AG04450 (cell line): ENCODE measurements at regions not wholly inside any gene's neighbourhood (a gene's known extent, or its start where the extent isn't known, plus 50 kb on each side); places are given as distances from the start of the nearest gene placed in this dataset.

Source experiments
- CTCF ChIA-PET: fragments of 300-600, 350-600 bp; formaldehyde crosslinking; extraction: SDS; loops from one replicate; lab custom pipeline; 2022; ENCODE audit warnings: antibody characterized with exemption, inconsistent platforms; lab: Charles Lee
- POLR2A ChIA-PET: fragments of 350-600 bp; formaldehyde crosslinking; extraction: SDS; loops from one replicate; lab custom pipeline; 2021; ENCODE audit warnings: antibody characterized with exemption, inconsistent platforms; lab: Yijun Ruan, JAX
- DNase-seq: peaks from one replicate; pipeline ENCODE4 v3.0.0-alpha.2; 2011; ENCODE audit warnings: low read depth, low spot score
- H3K27ac ChIP-seq: one replicate; pipeline ENCODE4 v1.5.1; 2012; ENCODE audit warnings: low read depth, low read length, control low read depth
- H3K27me3 ChIP-seq: one replicate; pipeline ENCODE4 v1.6.0; 2012; ENCODE audit warnings: low read length; ENCODE audit not compliant: control insufficient read depth, insufficient read depth
- H3K4me3 ChIP-seq: 2 replicates; pipeline ENCODE4 v1.5.1; 2011; ENCODE audit warnings: mild to moderate bottlenecking, low read depth, low read length, control low read depth
- H3K9me3 ChIP-seq: 2 replicates; pipeline ENCODE4 v1.5.1; 2012; ENCODE audit warnings: low read length; ENCODE audit not compliant: control insufficient read depth, insufficient read depth
- CTCF ChIP-seq: IDR thresholded peaks from 2 replicates; pipeline ENCODE4 v1.5.1; 2011; ENCODE audit warnings: low read depth, low read length, control low read depth, inconsistent platforms

GRCh38 chr5:141753971-141754713 is 72.1 kb upstream of the ARAP3 start:
- Histone ChIP-seq H3K4me3 (no peak overlapping the region), H3K27ac (no peak overlapping the region), H3K9me3 (no peaks in the 10 kb centered on the region; the same call in 1 of the 2 replicates), H3K27me3 (peaks cover 56% of the 10 kb centered on the region)
- POLR2A ChIA-PET: no interaction called here
- CTCF ChIA-PET: interaction anchor here (2.7 kb wide), 1 partner anchor 125 kb away, joined by 9 read pairs; the partner anchor contains the start of gene PCDH1
- TF ChIP-seq CTCF: no peak
- no peak for DNase-seq

- ChIA-PET CTCF (interaction anchor here (2.7 kb wide), 1 partner anchor 126 kb away, joined by 9 read pairs; the partner anchor contains the start of gene PCDH1), POLR2A (no interaction called here)
- no peak for TF ChIP-seq CTCF
- H3K4me3 ChIP-seq: no peak overlapping the region
- H3K9me3 ChIP-seq: no peaks in the 10 kb centered on the region; the same call in 1 of the 2 replicates
- no peak for DNase-seq
- peaks cover 54% of the 10 kb centered on the region for H3K27me3 ChIP-seq
- H3K27ac ChIP-seq: no peak overlapping the region
Observed at GRCh38 chr5:141753143-141753970, 71.3 kb upstream of the ARAP3 start.

GRCh38 chr5:141747152-141748141 is 65.4 kb upstream of the ARAP3 start:
- no peak for DNase-seq
- H3K9me3 ChIP-seq: no peaks in the 10 kb centered on the region; the same call in 1 of the 2 replicates
- CTCF ChIA-PET: no interaction called here
- H3K4me3 ChIP-seq: no peak overlapping the region
- peaks cover 26% of the 10 kb centered on the region for H3K27me3 ChIP-seq
- TF ChIP-seq CTCF: no peak
- H3K27ac ChIP-seq: no peak overlapping the region
- POLR2A ChIA-PET: no interaction called here

GRCh38 chr5:141746395-141746794 is 64.4 kb upstream of the ARAP3 start:
- no peak for TF ChIP-seq CTCF
- ChIA-PET CTCF (no interaction called here), POLR2A (no interaction called here)
- H3K27ac ChIP-seq: no peak overlapping the region
- no peak overlapping the region for H3K4me3 ChIP-seq
- H3K9me3 ChIP-seq: no peaks in the 10 kb centered on the region; the same call in 1 of the 2 replicates
- peaks cover 21% of the 10 kb centered on the region for H3K27me3 ChIP-seq
- no peak for DNase-seq
